ENCODE measurements at regions not wholly inside any gene's neighbourhood (a gene's known extent, or its start where the extent isn't known, plus 50 kb on each side); places are given as distances from the start of the nearest gene placed in this dataset.
"Not testable (repeated sequence)": the region's sequence is repeated elsewhere in the genome, so short reads cannot be mapped to it uniquely, and the experiment has no call there.

- not testable (repeated sequence) for TF ChIP-seq ZNF24 (IDR thresholded peaks at IDR 0.05); ZBTB26 (CRISPR knock-in tag; IDR thresholded peaks at IDR 0.05; ENCODE audit: borderline replicate concordance); CBX5 (CRISPR knock-in tag; IDR thresholded peaks at IDR 0.05; ENCODE audit: borderline replicate concordance)
Measured at GRCh38 chr22:15628224-15628623, 61.6 kb upstream of the POTEH start.
